ENCODE measurements at regions not wholly inside any gene's neighbourhood (a gene's known extent, or its start where the extent isn't known, plus 50 kb on each side); places are given as distances from the start of the nearest gene placed in this dataset.

DNA sequence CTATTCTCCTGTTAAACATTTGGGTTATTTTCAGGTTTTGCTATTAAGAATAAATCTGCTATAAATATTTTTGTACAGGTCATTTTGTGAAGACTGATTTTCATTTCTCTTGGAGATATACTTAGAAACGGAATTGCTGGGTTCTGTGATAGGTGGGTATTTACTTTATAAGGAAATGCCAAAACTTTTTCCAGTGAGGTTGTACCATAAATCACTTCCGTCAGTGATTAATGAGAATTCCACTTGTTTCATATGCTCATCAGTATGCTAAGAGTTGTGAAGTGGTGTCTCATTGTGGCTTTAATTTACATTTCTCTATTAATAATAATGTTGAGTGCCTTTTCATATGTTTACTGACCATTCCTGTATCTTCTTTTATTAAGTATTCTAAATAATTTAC, 84.0 kb upstream of the KLF14 start:
- 95% methylated on average over 2 of the region's 2 CpGs for WGBS
- DNase-seq (ENCODE audit: low read depth in 6 of 9, low spot score in 9 of 9): no peak

DNA sequence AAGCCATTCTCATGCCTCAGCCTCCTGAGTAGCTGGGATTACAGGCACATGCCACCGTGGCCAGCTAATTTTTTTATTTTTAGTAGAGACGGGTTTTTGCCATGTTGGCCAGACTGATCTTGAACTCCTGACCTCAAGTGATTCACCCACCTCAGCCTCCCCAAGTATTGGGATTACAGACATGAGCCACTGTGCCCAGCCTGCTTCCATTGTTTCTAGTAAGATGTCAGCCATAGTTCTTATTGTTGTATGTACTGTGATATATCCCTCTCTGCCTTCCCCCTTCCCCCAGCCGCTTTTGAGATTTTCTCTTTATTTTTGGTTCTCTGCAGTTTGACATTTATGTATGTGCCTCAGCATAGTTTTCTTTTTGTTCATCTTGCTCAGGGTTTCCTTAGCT, 87.9 kb upstream of the KLF14 start:
- no peak for DNase-seq (ENCODE audit: low read depth in 6 of 9, low spot score in 9 of 9)
- no peak overlapping the region for H3K4me3 ChIP-seq (ENCODE audit: low read length in 2 of 2)
- no peaks in the 10 kb centered on the region for H3K36me3 ChIP-seq (ENCODE audit: control insufficient read depth in 2 of 2, insufficient read depth in 2 of 2, low read length in 1 of 2)
- H3K4me1 ChIP-seq (ENCODE audit: control insufficient read depth in 2 of 2, insufficient read depth in 2 of 2, low read length in 2 of 2): no peaks in the 10 kb centered on the region
- no peak overlapping the region for H3K27ac ChIP-seq (ENCODE audit: low read depth in 1 of 2, low read length in 1 of 2)
- 100% methylated on average over 3 of the region's 3 CpGs for WGBS
- H3K9me3 ChIP-seq (ENCODE audit: control insufficient read depth in 2 of 2, insufficient read depth in 1 of 2, low read length in 1 of 2): no peaks in the 10 kb centered on the region
- no peaks in the 10 kb centered on the region for H3K27me3 ChIP-seq (ENCODE audit: control insufficient read depth in 2 of 2, insufficient read depth in 1 of 2, low read length in 1 of 2)

More for the DNA sequence above, 84.0 kb upstream of the KLF14 start:
- H3K4me1 ChIP-seq (ENCODE audit: control insufficient read depth in 2 of 2, insufficient read depth in 2 of 2, low read length in 2 of 2): no peaks in the 10 kb centered on the region
- no peaks in the 10 kb centered on the region for H3K27me3 ChIP-seq (ENCODE audit: control insufficient read depth in 2 of 2, insufficient read depth in 1 of 2, low read length in 1 of 2)
- H3K4me3 ChIP-seq (ENCODE audit: low read length in 2 of 2): no peak overlapping the region
- no peaks in the 10 kb centered on the region for H3K36me3 ChIP-seq (ENCODE audit: control insufficient read depth in 2 of 2, insufficient read depth in 2 of 2, low read length in 1 of 2)
- H3K9me3 ChIP-seq (ENCODE audit: control insufficient read depth in 2 of 2, insufficient read depth in 1 of 2, low read length in 1 of 2): no peaks in the 10 kb centered on the region
- no peak overlapping the region for H3K27ac ChIP-seq (ENCODE audit: low read depth in 1 of 2, low read length in 1 of 2)

GRCh38 chr7:130822642-130823041, 88.6 kb upstream of the KLF14 start:
- peak in 1 of 9 donors; percentile 12 for DNase-seq (ENCODE audit: low read depth in 6 of 9, low spot score in 9 of 9)
- Histone ChIP-seq H3K27ac (ENCODE audit: low read depth in 1 of 2, low read length in 1 of 2) (no peak overlapping the region), H3K4me1 (ENCODE audit: control insufficient read depth in 2 of 2, insufficient read depth in 2 of 2, low read length in 2 of 2) (no peaks in the 10 kb centered on the region), H3K4me3 (ENCODE audit: low read length in 2 of 2) (no peak overlapping the region), H3K36me3 (ENCODE audit: control insufficient read depth in 2 of 2, insufficient read depth in 2 of 2, low read length in 1 of 2) (no peaks in the 10 kb centered on the region), H3K9me3 (ENCODE audit: control insufficient read depth in 2 of 2, insufficient read depth in 1 of 2, low read length in 1 of 2) (no peaks in the 10 kb centered on the region), H3K27me3 (ENCODE audit: control insufficient read depth in 2 of 2, insufficient read depth in 1 of 2, low read length in 1 of 2) (no peaks in the 10 kb centered on the region)
- WGBS: 14% methylated on average over 2 of the region's 2 CpGs

- 95% methylated on average over 2 of the region's 2 CpGs for WGBS
- no peaks in the 10 kb centered on the region for H3K27me3 ChIP-seq (ENCODE audit: control insufficient read depth in 2 of 2, insufficient read depth in 1 of 2, low read length in 1 of 2)
- H3K4me3 ChIP-seq (ENCODE audit: low read length in 2 of 2): no peak overlapping the region
- no peak for DNase-seq (ENCODE audit: low read depth in 6 of 9, low spot score in 9 of 9)
- no peaks in the 10 kb centered on the region for H3K9me3 ChIP-seq (ENCODE audit: control insufficient read depth in 2 of 2, insufficient read depth in 1 of 2, low read length in 1 of 2)
- no peaks in the 10 kb centered on the region for H3K4me1 ChIP-seq (ENCODE audit: control insufficient read depth in 2 of 2, insufficient read depth in 2 of 2, low read length in 2 of 2)
- no peak overlapping the region for H3K27ac ChIP-seq (ENCODE audit: low read depth in 1 of 2, low read length in 1 of 2)
- H3K36me3 ChIP-seq (ENCODE audit: control insufficient read depth in 2 of 2, insufficient read depth in 2 of 2, low read length in 1 of 2): no peaks in the 10 kb centered on the region
These were observed 89.1 kb upstream of the KLF14 start for GRCh38 chr7:130823060-130823459.

GRCh38 chr7:130825819-130826218, 91.8 kb upstream of the KLF14 start:
- Histone ChIP-seq H3K9me3 (ENCODE audit: control insufficient read depth in 2 of 2, insufficient read depth in 1 of 2, low read length in 1 of 2) (no peaks in the 10 kb centered on the region), H3K27ac (ENCODE audit: low read depth in 1 of 2, low read length in 1 of 2) (no peak overlapping the region), H3K36me3 (ENCODE audit: control insufficient read depth in 2 of 2, insufficient read depth in 2 of 2, low read length in 1 of 2) (no peaks in the 10 kb centered on the region), H3K27me3 (ENCODE audit: control insufficient read depth in 2 of 2, insufficient read depth in 1 of 2, low read length in 1 of 2) (no peaks in the 10 kb centered on the region), H3K4me3 (ENCODE audit: low read length in 2 of 2) (no peak overlapping the region), H3K4me1 (ENCODE audit: control insufficient read depth in 2 of 2, insufficient read depth in 2 of 2, low read length in 2 of 2) (no peaks in the 10 kb centered on the region)
- DNase-seq (ENCODE audit: low read depth in 6 of 9, low spot score in 9 of 9): no peak

DNA sequence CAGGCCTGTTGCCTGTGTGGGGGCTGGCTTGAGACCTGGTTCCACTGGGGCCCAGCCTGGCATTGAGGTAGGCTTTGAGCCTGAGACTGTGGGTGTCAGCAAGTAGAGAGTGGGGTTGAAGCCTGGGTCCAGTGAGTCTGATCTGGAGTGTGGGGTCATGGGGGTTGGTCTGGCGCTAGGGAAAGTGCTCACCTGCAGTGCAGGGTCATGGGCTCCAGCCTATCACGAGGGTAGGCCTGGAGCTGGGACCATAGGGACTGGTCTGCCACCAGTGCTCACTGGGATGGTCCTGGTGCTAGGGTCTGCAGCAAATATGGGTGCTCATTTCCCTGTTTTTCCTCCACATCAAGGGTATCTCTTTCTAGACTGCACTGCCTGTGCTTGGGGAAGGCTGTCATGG, 95.4 kb upstream of the KLF14 start:
- H3K4me1 ChIP-seq (ENCODE audit: control insufficient read depth in 2 of 2, insufficient read depth in 2 of 2, low read length in 2 of 2): no peaks in the 10 kb centered on the region
- WGBS: 93% methylated on average over 2 of the region's 2 CpGs
- H3K27me3 ChIP-seq (ENCODE audit: control insufficient read depth in 2 of 2, insufficient read depth in 1 of 2, low read length in 1 of 2): no peaks in the 10 kb centered on the region
- no peak overlapping the region for H3K4me3 ChIP-seq (ENCODE audit: low read length in 2 of 2)
- no peak for DNase-seq (ENCODE audit: low read depth in 6 of 9, low spot score in 9 of 9)
- no peak overlapping the region for H3K27ac ChIP-seq (ENCODE audit: low read depth in 1 of 2, low read length in 1 of 2)
- H3K36me3 ChIP-seq (ENCODE audit: control insufficient read depth in 2 of 2, insufficient read depth in 2 of 2, low read length in 1 of 2): no peaks in the 10 kb centered on the region
- no peaks in the 10 kb centered on the region for H3K9me3 ChIP-seq (ENCODE audit: control insufficient read depth in 2 of 2, insufficient read depth in 1 of 2, low read length in 1 of 2)

GRCh38 chr7:130831322-130831721, 97.3 kb upstream of the KLF14 start:
- H3K27me3 ChIP-seq (ENCODE audit: control insufficient read depth in 2 of 2, insufficient read depth in 1 of 2, low read length in 1 of 2): no peaks in the 10 kb centered on the region
- H3K4me3 ChIP-seq (ENCODE audit: low read length in 2 of 2): no peak overlapping the region
- 72% methylated on average over 3 of the region's 3 CpGs for WGBS
- H3K9me3 ChIP-seq (ENCODE audit: control insufficient read depth in 2 of 2, insufficient read depth in 1 of 2, low read length in 1 of 2): no peaks in the 10 kb centered on the region
- no peaks in the 10 kb centered on the region for H3K36me3 ChIP-seq (ENCODE audit: control insufficient read depth in 2 of 2, insufficient read depth in 2 of 2, low read length in 1 of 2)
- DNase-seq (ENCODE audit: low read depth in 6 of 9, low spot score in 9 of 9): no peak
- no peaks in the 10 kb centered on the region for H3K4me1 ChIP-seq (ENCODE audit: control insufficient read depth in 2 of 2, insufficient read depth in 2 of 2, low read length in 2 of 2)
- no peak overlapping the region for H3K27ac ChIP-seq (ENCODE audit: low read depth in 1 of 2, low read length in 1 of 2)

DNA sequence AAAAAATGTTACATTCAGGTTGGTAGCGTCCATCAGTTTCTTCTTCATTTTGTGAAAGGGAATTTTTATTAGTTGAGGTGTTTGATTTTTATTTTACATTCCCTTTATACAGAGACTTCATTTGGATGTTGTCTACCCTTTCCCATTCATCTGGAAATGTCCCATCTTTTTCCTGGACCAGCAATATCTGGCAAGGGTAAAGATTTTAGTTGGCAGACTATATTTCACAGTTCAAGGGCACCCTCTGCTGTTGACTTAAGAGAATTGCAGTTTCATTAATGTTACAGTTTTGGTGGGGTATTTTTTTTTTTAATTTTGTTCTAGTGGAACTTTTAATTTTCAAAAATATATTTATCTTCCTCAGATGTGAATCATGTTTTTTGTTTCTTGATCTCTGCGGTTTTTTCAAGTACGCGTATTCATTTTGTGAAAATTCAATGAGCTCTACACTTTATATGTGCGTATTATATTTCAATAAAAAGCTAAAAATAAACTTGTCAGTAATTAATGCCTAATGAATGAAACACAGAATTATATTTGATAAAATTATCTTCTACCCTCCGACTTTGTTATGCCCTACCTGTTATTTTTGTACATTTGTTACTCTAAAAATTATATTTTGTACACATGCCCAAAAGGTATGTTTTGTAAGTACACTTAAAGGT, 97.9 kb upstream of the KLF14 start:
- Histone ChIP-seq H3K9me3 (ENCODE audit: control insufficient read depth in 2 of 2, insufficient read depth in 1 of 2, low read length in 1 of 2) (no peaks in the 10 kb centered on the region), H3K27me3 (ENCODE audit: control insufficient read depth in 2 of 2, insufficient read depth in 1 of 2, low read length in 1 of 2) (no peaks in the 10 kb centered on the region), H3K4me1 (ENCODE audit: control insufficient read depth in 2 of 2, insufficient read depth in 2 of 2, low read length in 2 of 2) (no peaks in the 10 kb centered on the region), H3K4me3 (ENCODE audit: low read length in 2 of 2) (no peak overlapping the region), H3K27ac (ENCODE audit: low read depth in 1 of 2, low read length in 1 of 2) (no peak overlapping the region), H3K36me3 (ENCODE audit: control insufficient read depth in 2 of 2, insufficient read depth in 2 of 2, low read length in 1 of 2) (no peaks in the 10 kb centered on the region)
- 54% methylated on average over 6 of the region's 6 CpGs for WGBS
- peak in 7 of 9 donors; percentile 8 to 41 (median 29) for DNase-seq (ENCODE audit: low read depth in 6 of 9, low spot score in 9 of 9)

DNA sequence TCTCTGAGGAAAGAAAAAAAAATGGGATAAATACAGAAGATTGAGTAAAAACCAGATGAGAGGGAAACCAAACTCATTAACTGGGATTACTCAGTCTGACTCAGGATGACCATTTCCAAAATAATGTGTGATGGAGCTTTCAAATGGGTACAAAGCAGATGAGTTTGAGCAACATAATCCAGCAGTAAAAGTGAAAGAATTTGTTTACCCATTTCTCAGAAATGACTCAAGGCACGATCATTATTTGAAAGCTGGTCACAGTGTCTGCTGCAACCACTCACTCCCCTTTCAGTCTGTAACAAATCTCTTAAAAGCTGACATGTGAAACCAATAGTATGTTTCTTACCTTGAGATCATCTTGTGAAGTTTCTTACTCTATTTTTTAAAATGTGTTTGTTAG, 104.7 kb upstream of the KLF14 start:
- H3K27me3 ChIP-seq (ENCODE audit: control insufficient read depth in 2 of 2, insufficient read depth in 1 of 2, low read length in 1 of 2): no peaks in the 10 kb centered on the region
- DNase-seq (ENCODE audit: low read depth in 6 of 9, low spot score in 9 of 9): no peak
- H3K36me3 ChIP-seq (ENCODE audit: control insufficient read depth in 2 of 2, insufficient read depth in 2 of 2, low read length in 1 of 2): no peaks in the 10 kb centered on the region
- H3K4me1 ChIP-seq (ENCODE audit: control insufficient read depth in 2 of 2, insufficient read depth in 2 of 2, low read length in 2 of 2): peaks cover 4 to 13% of the 10 kb centered on the region in 2 donors
- H3K4me3 ChIP-seq (ENCODE audit: low read length in 2 of 2): no peak overlapping the region
- H3K27ac ChIP-seq (ENCODE audit: low read depth in 1 of 2, low read length in 1 of 2): no peak overlapping the region
- no peaks in the 10 kb centered on the region for H3K9me3 ChIP-seq (ENCODE audit: control insufficient read depth in 2 of 2, insufficient read depth in 1 of 2, low read length in 1 of 2)
- 85% methylated on average over 1 of the region's 1 CpG for WGBS

DNA sequence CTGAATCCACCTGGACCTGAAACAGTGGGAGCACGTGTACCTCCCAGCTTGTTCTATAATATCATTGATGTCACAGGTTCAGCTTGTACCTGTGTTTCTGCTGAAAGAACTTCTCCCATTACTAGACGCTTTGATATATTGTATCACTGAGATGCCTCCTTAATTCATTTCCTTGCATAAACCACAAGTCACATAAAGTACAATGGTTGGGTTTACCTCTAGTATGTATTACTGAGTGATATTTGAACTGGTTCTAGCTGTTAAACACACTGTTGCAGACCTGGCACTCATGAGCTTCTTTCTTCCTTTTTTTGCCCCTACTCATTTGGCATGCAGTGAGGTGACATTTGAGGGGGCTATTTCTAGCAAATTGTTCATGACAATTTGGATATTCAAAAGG, 106.6 kb upstream of the KLF14 start:
- no peak for DNase-seq (ENCODE audit: low read depth in 6 of 9, low spot score in 9 of 9)
- Histone ChIP-seq H3K4me1 (ENCODE audit: control insufficient read depth in 2 of 2, insufficient read depth in 2 of 2, low read length in 2 of 2) (peaks cover 4 to 13% of the 10 kb centered on the region in 2 donors), H3K27me3 (ENCODE audit: control insufficient read depth in 2 of 2, insufficient read depth in 1 of 2, low read length in 1 of 2) (no peaks in the 10 kb centered on the region), H3K36me3 (ENCODE audit: control insufficient read depth in 2 of 2, insufficient read depth in 2 of 2, low read length in 1 of 2) (no peaks in the 10 kb centered on the region), H3K9me3 (ENCODE audit: control insufficient read depth in 2 of 2, insufficient read depth in 1 of 2, low read length in 1 of 2) (no peaks in the 10 kb centered on the region), H3K27ac (ENCODE audit: low read depth in 1 of 2, low read length in 1 of 2) (no peak overlapping the region), H3K4me3 (ENCODE audit: low read length in 2 of 2) (no peak overlapping the region)
- 60% methylated on average over 2 of the region's 2 CpGs for WGBS
